ENCODE measurements at regions not wholly inside any gene's neighbourhood (a gene's known extent, or its start where the extent isn't known, plus 50 kb on each side); places are given as distances from the start of the nearest gene placed in this dataset.

DNA sequence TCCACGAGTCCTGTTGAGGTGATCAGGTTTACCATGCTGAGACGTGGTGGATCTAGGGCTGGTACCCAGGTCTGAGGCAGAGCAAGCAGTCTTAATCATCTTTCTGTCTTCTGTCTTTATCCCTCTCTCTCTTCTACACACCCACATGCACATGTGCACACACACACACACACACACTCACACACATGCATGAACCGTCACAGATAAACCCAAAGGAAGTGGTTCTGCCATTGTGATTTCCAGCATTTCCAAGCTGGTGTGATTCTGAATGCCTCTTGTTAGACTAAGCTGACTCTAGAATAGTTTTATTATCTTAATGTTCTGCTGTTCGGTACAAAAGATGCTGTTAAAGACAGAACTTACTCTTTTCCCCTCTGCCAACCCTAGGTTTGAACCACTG is 411.8 kb upstream of the SALL1 start:
- Histone ChIP-seq H3K27me3 (ENCODE audit: control insufficient read depth in 3 of 3, insufficient read depth in 3 of 3, low read length in 2 of 3) (peaks cover 0 to under 1% (median 0%) of the 10 kb centered on the region in 3 donors), H3K4me3 (no peak overlapping the region), H3K9me3 (ENCODE audit: control insufficient read depth in 4 of 4, insufficient read depth in 3 of 4, low read length in 3 of 4) (no peaks in the 10 kb centered on the region), H3K4me1 (ENCODE audit: control insufficient read depth in 5 of 5, insufficient read depth in 5 of 5, low read length in 5 of 5) (no peaks in the 10 kb centered on the region), H3K27ac (ENCODE audit: low read depth in 1 of 2, low read length in 1 of 2) (no peak overlapping the region), H3K36me3 (ENCODE audit: control insufficient read depth in 4 of 4, insufficient read depth in 4 of 4, low read length in 4 of 4) (no peaks in the 10 kb centered on the region), H3K9ac (ENCODE audit: insufficient read depth in 1 of 2, low read length in 2 of 2) (no peak overlapping the region)
- DNase-seq (no peak), ATAC-seq (ENCODE audit: insufficient read depth, low FRiP score) (no peak)
- TF ChIP-seq, protein P1, sequence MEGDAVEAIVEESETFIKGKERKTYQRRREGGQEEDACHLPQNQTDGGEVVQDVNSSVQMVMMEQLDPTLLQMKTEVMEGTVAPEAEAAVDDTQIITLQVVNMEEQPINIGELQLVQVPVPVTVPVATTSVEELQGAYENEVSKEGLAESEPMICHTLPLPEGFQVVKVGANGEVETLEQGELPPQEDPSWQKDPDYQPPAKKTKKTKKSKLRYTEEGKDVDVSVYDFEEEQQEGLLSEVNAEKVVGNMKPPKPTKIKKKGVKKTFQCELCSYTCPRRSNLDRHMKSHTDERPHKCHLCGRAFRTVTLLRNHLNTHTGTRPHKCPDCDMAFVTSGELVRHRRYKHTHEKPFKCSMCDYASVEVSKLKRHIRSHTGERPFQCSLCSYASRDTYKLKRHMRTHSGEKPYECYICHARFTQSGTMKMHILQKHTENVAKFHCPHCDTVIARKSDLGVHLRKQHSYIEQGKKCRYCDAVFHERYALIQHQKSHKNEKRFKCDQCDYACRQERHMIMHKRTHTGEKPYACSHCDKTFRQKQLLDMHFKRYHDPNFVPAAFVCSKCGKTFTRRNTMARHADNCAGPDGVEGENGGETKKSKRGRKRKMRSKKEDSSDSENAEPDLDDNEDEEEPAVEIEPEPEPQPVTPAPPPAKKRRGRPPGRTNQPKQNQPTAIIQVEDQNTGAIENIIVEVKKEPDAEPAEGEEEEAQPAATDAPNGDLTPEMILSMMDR (IDR thresholded peaks at IDR 0.05; ENCODE audit: control extremely low read depth, extremely low read depth): no peak
- WGBS, 2 donors: 77 to 85% methylated on average over 4 of the region's 4 CpGs

DNA sequence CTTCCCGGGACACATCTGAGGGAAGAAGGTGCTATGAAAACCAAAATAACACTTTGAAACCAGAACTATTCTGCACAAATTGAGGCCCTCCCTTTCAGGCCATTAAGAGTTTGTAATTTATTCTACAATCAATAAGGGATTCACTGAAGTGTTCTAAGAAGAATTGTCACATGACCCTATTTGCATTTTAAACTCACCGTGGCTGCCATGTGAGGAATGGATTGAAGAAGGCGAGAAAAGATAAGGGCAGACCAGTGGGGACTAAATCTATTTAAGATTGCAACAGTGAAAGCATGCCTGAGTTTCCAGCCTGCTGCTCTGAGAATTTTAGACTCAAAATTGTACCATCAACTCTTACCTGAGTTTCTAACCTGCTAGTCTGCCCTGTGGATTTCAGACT is 408.8 kb upstream of the SALL1 start:
- DNase-seq (no peak), ATAC-seq (ENCODE audit: insufficient read depth, low FRiP score) (no peak)
- H3K4me1 ChIP-seq (ENCODE audit: control insufficient read depth in 5 of 5, insufficient read depth in 5 of 5, low read length in 5 of 5): no peaks in the 10 kb centered on the region
- no peaks in the 10 kb centered on the region for H3K36me3 ChIP-seq (ENCODE audit: control insufficient read depth in 4 of 4, insufficient read depth in 4 of 4, low read length in 4 of 4)
- WGBS, 2 donors: 77 to 82% methylated on average over 3 of the region's 3 CpGs
- TF ChIP-seq, protein P1 (IDR thresholded peaks at IDR 0.05; ENCODE audit: control extremely low read depth, extremely low read depth): no peak
- H3K27me3 ChIP-seq (ENCODE audit: control insufficient read depth in 3 of 3, insufficient read depth in 3 of 3, low read length in 2 of 3): peaks cover 0 to 5% (median 4%) of the 10 kb centered on the region in 3 donors
- no peak overlapping the region for H3K9ac ChIP-seq (ENCODE audit: insufficient read depth in 1 of 2, low read length in 2 of 2)
- H3K27ac ChIP-seq (ENCODE audit: low read depth in 1 of 2, low read length in 1 of 2): no peak overlapping the region
- H3K4me3 ChIP-seq: no peak overlapping the region
- no peaks in the 10 kb centered on the region for H3K9me3 ChIP-seq (ENCODE audit: control insufficient read depth in 4 of 4, insufficient read depth in 3 of 4, low read length in 3 of 4)

DNA sequence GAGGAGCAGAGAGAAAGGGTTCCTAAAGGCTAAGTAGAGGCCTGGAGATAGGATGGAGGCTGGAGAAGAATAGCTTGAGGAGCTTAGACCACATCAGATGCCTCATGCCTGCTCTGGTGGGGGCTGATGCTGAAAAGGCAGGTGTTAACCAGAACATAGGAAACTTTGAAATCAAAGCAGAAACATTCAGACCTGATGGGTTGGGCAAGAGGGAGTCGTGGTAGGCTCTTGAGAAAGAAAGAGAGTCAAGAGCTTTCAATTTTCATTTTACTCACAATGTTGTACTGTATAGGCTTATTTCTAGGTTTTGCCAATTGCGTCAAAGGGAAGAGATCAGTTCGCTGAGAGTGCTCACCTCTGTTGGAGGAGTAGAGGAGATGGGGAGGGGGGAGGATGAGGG is 406.6 kb upstream of the SALL1 start:
- Histone ChIP-seq H3K27ac (ENCODE audit: low read depth in 1 of 2, low read length in 1 of 2) (no peak overlapping the region), H3K4me1 (ENCODE audit: control insufficient read depth in 5 of 5, insufficient read depth in 5 of 5, low read length in 5 of 5) (no peaks in the 10 kb centered on the region), H3K9ac (ENCODE audit: insufficient read depth in 1 of 2, low read length in 2 of 2) (no peak overlapping the region), H3K36me3 (ENCODE audit: control insufficient read depth in 4 of 4, insufficient read depth in 4 of 4, low read length in 4 of 4) (no peaks in the 10 kb centered on the region), H3K9me3 (ENCODE audit: control insufficient read depth in 4 of 4, insufficient read depth in 3 of 4, low read length in 3 of 4) (no peaks in the 10 kb centered on the region), H3K4me3 (no peak overlapping the region), H3K27me3 (ENCODE audit: control insufficient read depth in 3 of 3, insufficient read depth in 3 of 3, low read length in 2 of 3) (peaks cover 0 to 7% (median 4%) of the 10 kb centered on the region in 3 donors)
- 77 to 84% methylated on average over 3 of the region's 3 CpGs for WGBS, 2 donors
- DNase-seq: no peak
- no peak for ATAC-seq (ENCODE audit: insufficient read depth, low FRiP score)
- TF ChIP-seq, protein P1 (IDR thresholded peaks at IDR 0.05; ENCODE audit: control extremely low read depth, extremely low read depth): no peak

DNA sequence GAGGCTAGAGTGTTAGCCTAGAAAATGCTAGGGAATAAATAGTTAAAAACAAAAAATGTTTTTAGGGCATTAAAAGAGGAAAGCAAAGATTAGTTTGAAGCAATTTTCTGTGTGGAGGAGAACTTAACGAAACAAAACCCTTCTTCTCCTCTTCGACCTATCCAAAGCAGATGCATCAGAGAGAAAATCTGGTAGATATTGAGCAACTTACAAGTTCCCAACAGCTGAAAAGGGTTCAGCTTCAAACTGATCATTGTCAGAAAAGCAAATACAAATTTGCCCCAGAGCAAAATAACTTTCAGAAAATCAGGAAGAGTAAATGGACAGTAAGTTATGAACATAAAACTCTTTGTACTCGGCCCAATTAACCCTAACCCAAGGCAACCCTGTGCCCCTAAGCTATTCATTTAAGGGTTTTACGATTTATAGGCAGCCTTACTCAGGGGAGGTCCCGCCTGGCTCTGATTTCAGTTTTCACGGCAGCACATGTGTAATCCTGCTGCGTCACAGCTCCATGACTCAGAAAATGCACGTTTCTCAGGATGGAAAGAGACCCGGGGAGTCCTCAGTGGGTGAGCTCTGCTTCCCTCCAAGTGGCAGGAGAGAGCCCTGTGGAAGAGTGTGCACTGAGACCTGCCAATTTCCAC is 405.7 kb upstream of the SALL1 start:
- ATAC-seq (ENCODE audit: insufficient read depth, low FRiP score): no peak
- no peaks in the 10 kb centered on the region for H3K9me3 ChIP-seq (ENCODE audit: control insufficient read depth in 4 of 4, insufficient read depth in 3 of 4, low read length in 3 of 4)
- no peak overlapping the region for H3K27ac ChIP-seq (ENCODE audit: low read depth in 1 of 2, low read length in 1 of 2)
- 60 to 71% methylated on average over 9 of the region's 9 CpGs for WGBS, 2 donors
- no peak overlapping the region for H3K9ac ChIP-seq (ENCODE audit: insufficient read depth in 1 of 2, low read length in 2 of 2)
- DNase-seq: peak in 2 of 3 donors; percentile 17 to 20
- no peak overlapping the region for H3K4me3 ChIP-seq
- H3K27me3 ChIP-seq (ENCODE audit: control insufficient read depth in 3 of 3, insufficient read depth in 3 of 3, low read length in 2 of 3): peaks cover 0 to 7% (median 4%) of the 10 kb centered on the region in 3 donors
- TF ChIP-seq, protein P1 (IDR thresholded peaks at IDR 0.05; ENCODE audit: control extremely low read depth, extremely low read depth): no peak
- H3K36me3 ChIP-seq (ENCODE audit: control insufficient read depth in 4 of 4, insufficient read depth in 4 of 4, low read length in 4 of 4): no peaks in the 10 kb centered on the region
- H3K4me1 ChIP-seq (ENCODE audit: control insufficient read depth in 5 of 5, insufficient read depth in 5 of 5, low read length in 5 of 5): no peaks in the 10 kb centered on the region

Measured in lung (tissue), 11 donors.